Gastroesophageal sphincter (tissue), 4 donors: ENCODE measurements at regions not wholly inside any gene's neighbourhood (a gene's known extent, or its start where the extent isn't known, plus 50 kb on each side); places are given as distances from the start of the nearest gene placed in this dataset.

Experiments used
- ATAC-seq: fragments of 150-250 bp; one replicate; pipeline ENCODE4 v1.9.1; 2016; ENCODE audit warnings: mild to moderate bottlenecking, moderate library complexity
- H3K27ac ChIP-seq, 4 donors: fragments of 200-600 bp; sonication (generic) in 3 of 4; 1 replicate in 3 of 4; 2 replicates in 1 of 4; pipeline ENCODE4 v1.5.1; 2016 to 2019
- H3K27me3 ChIP-seq: fragments of 200-600 bp; sonication (generic); one replicate; pipeline ENCODE4 v1.5.1; 2019
- H3K36me3 ChIP-seq, 2 donors: fragments of 200-600 bp; sonication (generic); one replicate each; pipeline ENCODE4 v1.5.1; 2019; ENCODE audit warnings: control low read depth in 1 of 2
- H3K4me1 ChIP-seq, 3 donors: fragments of 200-600 bp; sonication (generic); 1 replicate in 2 of 3; 2 replicates in 1 of 3; pipeline ENCODE4 v1.5.1; 2016 to 2019; ENCODE audit warnings: control low read depth in 2 of 3
- H3K4me3 ChIP-seq, 2 donors: fragments of 200-600 bp; sonication (generic); one replicate each; pipeline ENCODE4 v1.5.1; 2019; ENCODE audit warnings: mild to moderate bottlenecking in 1 of 2, moderate library complexity in 1 of 2
- H3K9me3 ChIP-seq, 3 donors: fragments of 200-600 bp; sonication (generic); one replicate each; pipeline ENCODE4 v1.5.1; 2017 to 2019; ENCODE audit warnings: control low read depth in 2 of 3
- EP300 ChIP-seq: sonication (generic); formaldehyde crosslinking; IDR thresholded peaks from one replicate; pipeline ENCODE4 v1.6.1; 2017; ENCODE audit warnings: antibody characterized with exemption, mild to moderate bottlenecking
- POLR2A ChIP-seq, 2 donors: fragments of 450-650 bp; IDR thresholded peaks; one replicate each; pipeline ENCODE4 v1.6.1; 2017; ENCODE audit warnings: antibody characterized with exemption in 2 of 2, mild to moderate bottlenecking in 2 of 2, moderate library complexity in 1 of 2
- POLR2AphosphoS5 ChIP-seq: sonication (generic); formaldehyde crosslinking; IDR thresholded peaks from one replicate; pipeline ENCODE4 v1.6.1; 2017; ENCODE audit warnings: antibody characterized with exemption
- WGBS, 2 donors: methylation state at CpG; one replicate each; pipeline ENCODE4 v1.1.5; 2018; ENCODE audit warnings: low coverage in 1 of 2; 5-methylcytosine and 5-hydroxymethylcytosine counted together
- TF ChIP-seq, protein P1 (sequence below), 4 experiments: fragments of 200-600 bp in 2 of 4; fragments of 450-650 bp in 2 of 4; sonication (generic) in 1 of 4; IDR thresholded peaks; one replicate each; pipeline ENCODE4 v1.5.1; 2017 to 2019; ENCODE audit warnings: antibody characterized with exemption in 4 of 4, mild to moderate bottlenecking in 2 of 4, moderate library complexity in 2 of 4

DNA sequence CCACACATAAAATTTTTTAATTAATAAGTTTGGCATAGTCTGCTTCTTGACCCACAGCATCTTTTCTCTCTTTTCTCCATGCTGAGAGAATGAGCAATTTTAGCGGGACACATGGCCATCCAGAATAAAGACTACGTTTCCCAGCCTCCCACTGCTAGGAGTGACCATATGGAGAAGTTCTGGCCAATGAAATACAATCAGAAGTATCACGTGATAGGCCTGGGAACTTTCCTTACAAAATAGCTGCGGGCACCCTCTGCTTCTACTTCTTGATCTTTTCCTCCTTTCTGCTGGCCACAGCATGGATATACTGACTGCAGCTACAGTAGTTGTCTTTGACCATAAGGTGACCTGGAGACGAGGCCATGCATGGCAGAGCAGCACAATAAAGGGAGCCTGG is 348.0 kb downstream of the BCOR start:
- H3K36me3 ChIP-seq = no peaks in the 10 kb centered on the region
- no peak overlapping the region for H3K4me3 ChIP-seq
- TF ChIP-seq POLR2A (IDR thresholded peaks at IDR 0.05) = no peak
- TF ChIP-seq POLR2AphosphoS5 = no peak
- TF ChIP-seq EP300 = no peak
- TF ChIP-seq, protein P1, sequence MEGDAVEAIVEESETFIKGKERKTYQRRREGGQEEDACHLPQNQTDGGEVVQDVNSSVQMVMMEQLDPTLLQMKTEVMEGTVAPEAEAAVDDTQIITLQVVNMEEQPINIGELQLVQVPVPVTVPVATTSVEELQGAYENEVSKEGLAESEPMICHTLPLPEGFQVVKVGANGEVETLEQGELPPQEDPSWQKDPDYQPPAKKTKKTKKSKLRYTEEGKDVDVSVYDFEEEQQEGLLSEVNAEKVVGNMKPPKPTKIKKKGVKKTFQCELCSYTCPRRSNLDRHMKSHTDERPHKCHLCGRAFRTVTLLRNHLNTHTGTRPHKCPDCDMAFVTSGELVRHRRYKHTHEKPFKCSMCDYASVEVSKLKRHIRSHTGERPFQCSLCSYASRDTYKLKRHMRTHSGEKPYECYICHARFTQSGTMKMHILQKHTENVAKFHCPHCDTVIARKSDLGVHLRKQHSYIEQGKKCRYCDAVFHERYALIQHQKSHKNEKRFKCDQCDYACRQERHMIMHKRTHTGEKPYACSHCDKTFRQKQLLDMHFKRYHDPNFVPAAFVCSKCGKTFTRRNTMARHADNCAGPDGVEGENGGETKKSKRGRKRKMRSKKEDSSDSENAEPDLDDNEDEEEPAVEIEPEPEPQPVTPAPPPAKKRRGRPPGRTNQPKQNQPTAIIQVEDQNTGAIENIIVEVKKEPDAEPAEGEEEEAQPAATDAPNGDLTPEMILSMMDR (IDR thresholded peaks at IDR 0.05) = no peak
- WGBS, 2 donors = 54 to 55% methylated on average over 2 to 4 of the region's 5 CpGs
- no peaks in the 10 kb centered on the region for H3K27me3 ChIP-seq
- no peaks in the 10 kb centered on the region for H3K9me3 ChIP-seq
- H3K27ac ChIP-seq = no peak overlapping the region
- H3K4me1 ChIP-seq = peaks cover 0 to 14% (median 0%) of the 10 kb centered on the region in 3 donors
- ATAC-seq = no peak

DNA sequence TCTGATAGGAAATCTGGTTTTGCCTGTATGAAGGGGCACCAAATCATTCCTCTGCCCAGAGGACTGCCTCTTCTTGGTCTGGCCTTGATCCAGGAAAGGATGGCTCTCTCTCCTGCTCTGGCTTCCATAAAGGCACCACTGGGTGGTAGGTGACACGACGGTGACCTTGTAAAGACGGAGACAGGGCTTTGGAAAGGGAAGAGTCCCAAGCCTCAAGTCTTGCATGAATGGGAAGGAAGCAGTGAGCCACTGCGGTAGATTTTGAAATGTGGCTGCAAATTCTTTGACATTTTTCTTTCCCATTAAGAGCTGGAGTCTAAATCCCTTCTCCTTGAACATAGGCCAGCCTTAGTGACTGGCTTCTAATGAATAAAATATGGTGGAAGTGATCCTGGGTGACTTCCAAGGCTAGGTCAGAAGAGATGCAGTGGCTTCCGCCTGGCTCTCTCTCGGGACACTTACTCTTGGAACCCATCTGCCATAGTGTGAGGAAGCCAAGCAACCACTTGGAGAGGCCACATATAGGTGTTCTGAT is 347.4 kb downstream of the BCOR start:
- ATAC-seq = no peak
- TF ChIP-seq, protein P1 (IDR thresholded peaks at IDR 0.05) = no peak
- TF ChIP-seq EP300 (no peak), POLR2A (IDR thresholded peaks at IDR 0.05) (no peak), POLR2AphosphoS5 (no peak)
- 83% methylated on average over 1 of the region's 6 CpGs; no CpG with 5 or more reads in 1 of the 2 donors for WGBS, 2 donors
- H3K4me3 ChIP-seq = no peak overlapping the region
- no peaks in the 10 kb centered on the region for H3K36me3 ChIP-seq
- H3K4me1 ChIP-seq = peaks cover 0 to 20% (median 5%) of the 10 kb centered on the region in 3 donors
- no peak overlapping the region for H3K27ac ChIP-seq
- no peaks in the 10 kb centered on the region for H3K9me3 ChIP-seq
- H3K27me3 ChIP-seq = no peaks in the 10 kb centered on the region

DNA sequence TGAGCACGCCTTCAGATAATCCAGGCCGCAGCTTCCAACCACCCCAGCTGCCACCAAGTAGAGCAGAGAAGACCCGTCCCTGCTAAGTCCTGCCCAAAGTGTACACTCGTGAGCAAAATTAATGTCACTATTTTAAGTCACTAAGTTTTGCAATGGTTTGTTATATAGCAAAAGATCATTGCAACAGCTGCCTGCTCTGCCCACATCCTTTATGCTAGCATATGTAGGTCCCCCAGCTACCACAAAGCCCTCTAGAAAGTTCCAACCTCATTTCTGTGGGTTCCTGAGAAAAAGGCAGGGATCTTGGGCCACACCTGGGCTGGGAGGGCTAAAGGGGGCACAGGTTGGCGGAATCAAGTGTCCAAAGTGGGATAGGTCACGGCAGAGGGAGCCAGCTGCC is 346.9 kb downstream of the BCOR start:
- Histone ChIP-seq H3K4me1 (peaks cover 0 to 25% (median 7%) of the 10 kb centered on the region in 3 donors), H3K36me3 (no peaks in the 10 kb centered on the region), H3K9me3 (no peaks in the 10 kb centered on the region), H3K27me3 (no peaks in the 10 kb centered on the region), H3K4me3 (no peak overlapping the region), H3K27ac (no peak overlapping the region)
- no peak for ATAC-seq
- WGBS, 2 donors = 50 to 100% methylated on average over 2 of the region's 6 CpGs
- TF ChIP-seq POLR2A (IDR thresholded peaks at IDR 0.05) (no peak), EP300 (no peak), POLR2AphosphoS5 (no peak)
- TF ChIP-seq, protein P1 (IDR thresholded peaks at IDR 0.05) = no peak

DNA sequence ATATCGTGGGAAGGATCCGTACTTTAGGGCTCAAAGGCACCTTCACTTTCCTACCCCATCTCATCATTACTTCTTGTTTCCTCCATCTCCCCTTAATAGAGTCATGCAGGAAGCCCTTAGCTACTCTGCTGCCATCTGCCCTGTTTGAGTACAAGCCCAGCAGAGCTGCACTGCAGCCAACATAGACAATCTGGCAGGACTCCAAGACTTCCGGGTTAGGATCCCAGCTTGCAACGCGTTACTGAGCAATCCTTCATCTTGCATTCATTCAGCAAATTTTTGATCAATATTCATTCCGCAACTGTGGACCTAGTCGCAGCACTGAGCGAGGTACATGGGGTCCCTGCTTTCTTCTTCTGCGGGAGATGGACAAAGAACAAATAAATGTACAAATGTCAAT is 344.9 kb downstream of the BCOR start:
- Histone ChIP-seq H3K9me3 (no peaks in the 10 kb centered on the region), H3K36me3 (no peaks in the 10 kb centered on the region), H3K27me3 (no peaks in the 10 kb centered on the region), H3K27ac (peak overlapping the region in 2 of 4 donors; percentile 5 to 24), H3K4me3 (no peak overlapping the region), H3K4me1 (peaks cover 0 to 42% (median 10%) of the 10 kb centered on the region in 3 donors)
- TF ChIP-seq POLR2AphosphoS5 = no peak
- TF ChIP-seq, protein P1 (IDR thresholded peaks at IDR 0.05) = no peak
- no peak for TF ChIP-seq POLR2A (IDR thresholded peaks at IDR 0.05)
- TF ChIP-seq EP300 = no peak
- WGBS, 2 donors = 0 to 72% methylated on average over 3 to 9 of the region's 9 CpGs
- ATAC-seq = no peak

DNA sequence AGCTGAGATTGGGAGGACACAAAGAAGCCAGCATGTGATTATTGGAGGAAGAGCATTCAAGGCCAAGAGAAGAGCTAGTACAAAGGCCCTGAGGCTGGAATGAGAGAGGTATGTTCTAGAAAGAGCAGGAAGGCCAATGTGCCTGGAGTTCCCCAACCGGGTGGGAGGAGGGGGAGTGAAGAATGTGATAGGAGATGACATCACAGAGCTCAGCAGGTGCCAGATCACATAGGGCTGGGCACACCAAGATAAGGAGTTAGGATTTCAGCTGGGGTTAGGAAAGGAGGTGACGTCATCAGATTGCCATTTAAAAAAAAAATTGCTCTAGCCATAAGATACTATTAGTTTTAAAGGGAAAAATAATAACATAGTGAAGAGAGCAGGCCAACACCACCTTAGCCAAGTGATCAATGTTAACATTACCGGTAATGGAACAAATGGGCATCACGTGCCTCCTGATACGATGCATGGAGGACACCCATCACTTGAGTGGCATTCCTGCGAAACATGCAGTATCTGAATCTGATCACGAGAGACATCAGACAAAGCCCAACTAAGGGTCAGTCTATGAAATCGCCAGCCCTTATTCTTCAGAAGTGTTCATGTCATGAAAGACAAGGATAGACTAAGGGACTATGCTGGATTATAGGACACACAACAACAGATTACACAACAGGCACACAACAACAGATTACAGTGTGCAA is 344.3 kb downstream of the BCOR start:
- no peak overlapping the region for H3K4me3 ChIP-seq
- ATAC-seq = no peak
- peak overlapping the region in 3 of 4 donors; percentile 5 to 24 (median 24) for H3K27ac ChIP-seq
- TF ChIP-seq POLR2A (IDR thresholded peaks at IDR 0.05) = no peak
- no peak for TF ChIP-seq EP300
- no peak for TF ChIP-seq POLR2AphosphoS5
- TF ChIP-seq, protein P1 (IDR thresholded peaks at IDR 0.05) = no peak
- H3K9me3 ChIP-seq = no peaks in the 10 kb centered on the region
- 85 to 88% methylated on average over 1 to 7 of the region's 8 CpGs for WGBS, 2 donors
- H3K27me3 ChIP-seq = no peaks in the 10 kb centered on the region
- H3K36me3 ChIP-seq = no peaks in the 10 kb centered on the region
- H3K4me1 ChIP-seq = peaks cover 0 to 39% (median 10%) of the 10 kb centered on the region in 3 donors
